CD4-positive, CD25-positive, alpha-beta regulatory T cell (primary cell): ENCODE measurements at regions not wholly inside any gene's neighbourhood (a gene's known extent, or its start where the extent isn't known, plus 50 kb on each side); places are given as distances from the start of the nearest gene placed in this dataset.

ENCODE experiments used
- ATAC-seq, 2 donors: fragments of 150-1000 bp; cut with Tn5 transposase; one replicate each; pipeline ENCODE4 v1.10.0; 2021; ENCODE audit warnings: low read depth in 2 of 2, moderate number of reproducible peaks in 2 of 2, moderate library complexity in 1 of 2
- DNase-seq, 3 donors: peaks; one replicate each; pipeline versions ENCODE4 v3.0.0 to v3.0.0-alpha.2; 2012 to 2022; ENCODE audit warnings: mixed read lengths in 1 of 3
- H3K27ac ChIP-seq: one replicate; pipeline ENCODE4 v1.7.0; 2013; ENCODE audit warnings: mild to moderate bottlenecking, low read length; ENCODE audit not compliant: insufficient read depth, poor library complexity, severe bottlenecking
- H3K27me3 ChIP-seq: one replicate; pipeline ENCODE4 v1.7.0; 2013; ENCODE audit warnings: low read length; ENCODE audit not compliant: control insufficient read depth, insufficient read depth
- H3K36me3 ChIP-seq: one replicate; pipeline ENCODE4 v1.7.0; 2013; ENCODE audit warnings: mild to moderate bottlenecking, low read length, moderate library complexity; ENCODE audit not compliant: control insufficient read depth, insufficient read depth
- H3K4me1 ChIP-seq: 2 replicates; pipeline ENCODE4 v1.7.0; 2013; ENCODE audit warnings: mild to moderate bottlenecking, low read length; ENCODE audit not compliant: insufficient read depth, control insufficient read depth, poor library complexity, severe bottlenecking
- H3K4me3 ChIP-seq: one replicate; pipeline ENCODE4 v1.7.0; 2013; ENCODE audit warnings: low read depth, mild to moderate bottlenecking, low read length, moderate library complexity
- H3K9me3 ChIP-seq, 2 experiments: 1 replicate in 1 of 2; 2 replicates in 1 of 2; pipeline ENCODE4 v1.7.0; 2013; ENCODE audit warnings: low read length in 2 of 2, mild to moderate bottlenecking in 1 of 2, moderate library complexity in 1 of 2; ENCODE audit not compliant: control insufficient read depth in 2 of 2
- H3K27ac Mint-ChIP-seq, 3 donors: one replicate each; pipeline ENCODE4 v1.8.0; 2020 to 2022; ENCODE audit warnings: mild to moderate bottlenecking in 3 of 3, mixed read lengths in 3 of 3, moderate library complexity in 2 of 3
- H3K27me3 Mint-ChIP-seq: one replicate; pipeline ENCODE4 v1.8.0; 2022; ENCODE audit warnings: mild to moderate bottlenecking, mixed read lengths
- H3K36me3 Mint-ChIP-seq: one replicate; pipeline ENCODE4 v1.8.0; 2020; ENCODE audit warnings: mixed read lengths
- H3K4me1 Mint-ChIP-seq, 4 donors: one replicate each; pipeline ENCODE4 v1.8.0; 2020 to 2022; ENCODE audit warnings: mixed read lengths in 4 of 4, mild to moderate bottlenecking in 1 of 4
- H3K4me3 Mint-ChIP-seq, 4 donors: one replicate each; pipeline ENCODE4 v1.8.0; 2020 to 2022; ENCODE audit warnings: mild to moderate bottlenecking in 4 of 4, mixed read lengths in 4 of 4, moderate library complexity in 3 of 4
- H3K9me3 Mint-ChIP-seq, 7 donors: one replicate each; pipeline ENCODE4 v1.8.0; 2020 to 2022; ENCODE audit warnings: mixed read lengths in 7 of 7, mild to moderate bottlenecking in 3 of 7, moderate library complexity in 2 of 7

DNA sequence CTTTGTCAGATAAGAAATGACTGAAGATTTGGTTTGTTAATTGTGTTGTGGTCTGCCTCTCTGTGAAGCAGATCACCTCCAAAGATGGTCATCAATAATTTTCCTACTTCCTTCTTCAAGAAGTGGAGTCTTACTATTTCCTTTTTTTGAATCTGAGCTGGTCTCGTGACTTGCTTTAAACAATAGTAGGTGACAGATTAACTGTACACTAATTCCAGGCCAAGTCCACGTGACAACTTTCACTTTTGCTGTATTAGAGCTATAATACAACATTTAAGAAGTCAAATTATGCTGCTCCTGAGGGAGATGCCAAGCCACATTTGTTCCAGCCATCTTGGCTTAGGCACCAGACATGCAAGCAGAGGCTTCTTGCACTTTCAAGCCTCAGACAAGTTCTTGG lies 393.8 kb upstream of the GRID2 start:
- H3K4me1 ChIP-seq, result no peaks in the 10 kb centered on the region
- Mint-ChIP-seq H3K9me3 (peaks cover 0 to 8% (median under 1%) of the 10 kb centered on the region in 7 donors), H3K27me3 (no peaks in the 10 kb centered on the region), H3K4me1 (no peaks in the 10 kb centered on the region), H3K4me3 (no peak overlapping the region), H3K27ac (no peak overlapping the region), H3K36me3 (no peaks in the 10 kb centered on the region)
- DNase-seq (no peak), ATAC-seq (no peak)
- H3K36me3 ChIP-seq, result no peaks in the 10 kb centered on the region
- H3K27ac ChIP-seq, result no peak overlapping the region
- H3K4me3 ChIP-seq, result no peak overlapping the region
- H3K9me3 ChIP-seq, result peaks cover 0 to 3% of the 10 kb centered on the region in 2 experiments
- no peaks in the 10 kb centered on the region for H3K27me3 ChIP-seq

- DNase-seq, result no peak
- H3K27me3 ChIP-seq, result no peaks in the 10 kb centered on the region
- ATAC-seq, result no peak
- H3K9me3 ChIP-seq, result peaks cover 0 to 1% of the 10 kb centered on the region in 2 experiments
- H3K4me3 ChIP-seq, result no peak overlapping the region
- Mint-ChIP-seq H3K4me3 (no peak overlapping the region), H3K27me3 (no peaks in the 10 kb centered on the region), H3K4me1 (no peaks in the 10 kb centered on the region), H3K36me3 (no peaks in the 10 kb centered on the region), H3K9me3 (peaks cover 2 to 12% (median 7%) of the 10 kb centered on the region in 7 donors), H3K27ac (no peak overlapping the region)
- no peaks in the 10 kb centered on the region for H3K36me3 ChIP-seq
- H3K4me1 ChIP-seq, result no peaks in the 10 kb centered on the region
- H3K27ac ChIP-seq, result no peak overlapping the region
Measured at GRCh38 chr4:91914176-91914804, 389.5 kb upstream of the GRID2 start.

GRCh38 chr4:91916219-91916618 lies 387.5 kb upstream of the GRID2 start:
- Histone ChIP-seq H3K27me3 (no peaks in the 10 kb centered on the region), H3K4me3 (no peak overlapping the region), H3K27ac (no peak overlapping the region), H3K36me3 (no peaks in the 10 kb centered on the region), H3K9me3 (peaks cover 0 to 1% of the 10 kb centered on the region in 2 experiments), H3K4me1 (no peaks in the 10 kb centered on the region)
- H3K4me3 Mint-ChIP-seq, result no peak overlapping the region
- no peaks in the 10 kb centered on the region for H3K36me3 Mint-ChIP-seq
- H3K4me1 Mint-ChIP-seq, result no peaks in the 10 kb centered on the region
- no peak for ATAC-seq
- H3K9me3 Mint-ChIP-seq, result peaks cover 3 to 18% (median 7%) of the 10 kb centered on the region in 7 donors
- H3K27ac Mint-ChIP-seq, result no peak overlapping the region
- H3K27me3 Mint-ChIP-seq, result no peaks in the 10 kb centered on the region
- no peak for DNase-seq

- Histone ChIP-seq H3K4me3 (no peak overlapping the region), H3K27ac (no peak overlapping the region), H3K27me3 (no peaks in the 10 kb centered on the region), H3K4me1 (no peaks in the 10 kb centered on the region), H3K9me3 (peaks cover 0 to 6% of the 10 kb centered on the region in 2 experiments), H3K36me3 (no peaks in the 10 kb centered on the region)
- no peak for ATAC-seq
- H3K4me1 Mint-ChIP-seq, result no peaks in the 10 kb centered on the region
- no peak for DNase-seq
- H3K9me3 Mint-ChIP-seq, result peaks cover 0 to 10% (median 3%) of the 10 kb centered on the region in 7 donors
- H3K4me3 Mint-ChIP-seq, result no peak overlapping the region
- no peaks in the 10 kb centered on the region for H3K36me3 Mint-ChIP-seq
- no peak overlapping the region for H3K27ac Mint-ChIP-seq
- H3K27me3 Mint-ChIP-seq, result no peaks in the 10 kb centered on the region
Measured at GRCh38 chr4:91924625-91925024, 379.1 kb upstream of the GRID2 start.

- Mint-ChIP-seq H3K4me1 (no peaks in the 10 kb centered on the region), H3K9me3 (peaks cover 0 to 15% (median 6%) of the 10 kb centered on the region in 7 donors), H3K4me3 (no peak overlapping the region), H3K27me3 (no peaks in the 10 kb centered on the region), H3K27ac (peak overlapping the region in 1 of 3 donors; percentile 72), H3K36me3 (no peaks in the 10 kb centered on the region)
- Histone ChIP-seq H3K36me3 (no peaks in the 10 kb centered on the region), H3K4me3 (no peak overlapping the region), H3K27me3 (no peaks in the 10 kb centered on the region), H3K4me1 (no peaks in the 10 kb centered on the region), H3K9me3 (peaks cover 0 to 7% of the 10 kb centered on the region in 2 experiments), H3K27ac (no peak overlapping the region)
- DNase-seq, result no peak
- no peak for ATAC-seq
Measured at GRCh38 chr4:91935217-91935616, 368.5 kb upstream of the GRID2 start.

DNA sequence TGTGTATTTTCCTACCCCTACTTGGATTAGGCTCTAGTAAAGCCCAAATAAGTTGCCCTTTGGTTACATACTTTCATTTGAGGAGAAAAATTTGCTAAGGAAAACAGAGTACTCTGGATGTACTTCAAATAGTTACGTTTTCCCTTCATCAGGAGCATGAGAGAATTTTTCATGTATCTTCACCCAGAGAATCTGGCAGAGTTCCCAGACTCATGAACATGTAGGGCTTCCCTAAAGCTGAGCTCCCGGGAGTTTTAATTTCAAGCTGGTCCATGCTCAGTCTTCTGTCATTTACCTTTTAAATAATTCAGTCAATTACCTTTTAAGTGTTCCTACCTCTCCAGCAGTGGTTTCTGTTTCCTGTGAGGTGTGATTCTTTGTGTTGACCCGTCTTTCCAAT lies 367.5 kb upstream of the GRID2 start:
- no peak overlapping the region for H3K27ac Mint-ChIP-seq

DNA sequence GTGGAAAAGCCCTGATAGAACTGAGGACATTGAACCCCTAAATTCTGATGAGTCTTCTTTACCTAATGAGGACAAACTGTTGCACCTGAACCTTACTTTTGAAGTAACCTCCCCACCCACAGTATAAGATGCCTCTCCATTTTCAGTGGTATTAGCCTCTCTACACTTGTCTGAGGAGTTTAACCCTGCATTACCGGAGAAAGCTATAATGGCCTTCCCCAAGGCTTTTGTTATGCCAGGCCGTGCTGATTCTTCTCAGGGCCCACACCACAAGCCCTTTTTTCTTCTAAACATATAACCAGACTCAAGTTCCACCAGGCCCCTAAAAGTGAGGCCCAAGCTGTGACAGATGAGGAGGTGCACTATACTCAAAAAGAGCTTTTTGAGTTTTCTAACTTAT lies 345.8 kb upstream of the GRID2 start:
- Histone ChIP-seq H3K36me3 (no peaks in the 10 kb centered on the region), H3K27ac (no peak overlapping the region), H3K4me1 (no peaks in the 10 kb centered on the region), H3K4me3 (no peak overlapping the region), H3K9me3 (peaks cover 0 to 3% of the 10 kb centered on the region in 2 experiments), H3K27me3 (no peaks in the 10 kb centered on the region)
- no peaks in the 10 kb centered on the region for H3K36me3 Mint-ChIP-seq
- ATAC-seq, result no peak
- no peaks in the 10 kb centered on the region for H3K4me1 Mint-ChIP-seq
- no peak for DNase-seq
- H3K27me3 Mint-ChIP-seq, result no peaks in the 10 kb centered on the region
- H3K4me3 Mint-ChIP-seq, result no peak overlapping the region
- no peak overlapping the region for H3K27ac Mint-ChIP-seq
- H3K9me3 Mint-ChIP-seq, result peaks cover 0 to 21% (median under 1%) of the 10 kb centered on the region in 7 donors

More for the DNA sequence above, 367.5 kb upstream of the GRID2 start:
- H3K4me3 Mint-ChIP-seq, result no peak overlapping the region
- no peaks in the 10 kb centered on the region for H3K27me3 Mint-ChIP-seq
- H3K4me1 ChIP-seq, result no peaks in the 10 kb centered on the region
- H3K4me1 Mint-ChIP-seq, result no peaks in the 10 kb centered on the region
- no peaks in the 10 kb centered on the region for H3K36me3 ChIP-seq
- no peak overlapping the region for H3K27ac ChIP-seq
- peaks cover 0 to 20% (median 7%) of the 10 kb centered on the region in 7 donors for H3K9me3 Mint-ChIP-seq
- H3K36me3 Mint-ChIP-seq, result no peaks in the 10 kb centered on the region
- peaks cover 0 to 7% of the 10 kb centered on the region in 2 experiments for H3K9me3 ChIP-seq
- no peak for ATAC-seq
- DNase-seq, result no peak
- H3K4me3 ChIP-seq, result no peak overlapping the region
- H3K27me3 ChIP-seq, result no peaks in the 10 kb centered on the region

DNA sequence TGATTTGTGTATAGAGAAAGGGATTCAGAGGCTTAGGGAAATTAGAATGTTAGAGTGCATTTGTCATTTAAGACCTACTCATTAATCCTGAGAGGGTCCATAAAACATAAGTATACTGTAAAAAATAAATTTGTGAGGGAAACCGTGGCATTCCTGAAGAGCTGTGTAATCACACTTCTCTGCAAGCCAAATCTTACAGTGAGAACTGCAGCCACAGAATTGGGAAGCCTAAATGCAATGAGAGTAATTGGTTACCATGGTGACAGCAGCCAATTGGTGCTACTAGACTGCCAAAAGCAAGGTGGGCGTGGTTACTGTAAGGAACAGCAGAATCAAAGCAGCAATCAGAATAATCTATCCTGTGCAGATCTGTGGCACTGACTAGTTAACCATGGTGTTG lies 345.2 kb upstream of the GRID2 start:
- Mint-ChIP-seq H3K4me3 (no peak overlapping the region), H3K36me3 (no peaks in the 10 kb centered on the region), H3K27me3 (no peaks in the 10 kb centered on the region), H3K4me1 (no peaks in the 10 kb centered on the region), H3K9me3 (peaks cover 0 to 21% (median 0%) of the 10 kb centered on the region in 7 donors), H3K27ac (no peak overlapping the region)
- H3K27me3 ChIP-seq, result no peaks in the 10 kb centered on the region
- ATAC-seq (no peak), DNase-seq (no peak)
- H3K4me3 ChIP-seq, result no peak overlapping the region
- no peaks in the 10 kb centered on the region for H3K36me3 ChIP-seq
- H3K4me1 ChIP-seq, result no peaks in the 10 kb centered on the region
- peaks cover 0 to 3% of the 10 kb centered on the region in 2 experiments for H3K9me3 ChIP-seq
- H3K27ac ChIP-seq, result no peak overlapping the region
